Suprapubic skin (tissue), 4 donors: ENCODE measurements at regions not wholly inside any gene's neighbourhood (a gene's known extent, or its start where the extent isn't known, plus 50 kb on each side); places are given as distances from the start of the nearest gene placed in this dataset.

Experiments
- EP300 ChIP-seq: sonication (generic); formaldehyde crosslinking; IDR thresholded peaks from one replicate; pipeline ENCODE4 v1.6.1; 2017; ENCODE audit warnings: antibody characterized with exemption
- POLR2A ChIP-seq, 2 donors: fragments of 450-650 bp; IDR thresholded peaks; one replicate each; pipeline ENCODE4 v1.6.1; 2017; ENCODE audit warnings: antibody characterized with exemption in 2 of 2, mild to moderate bottlenecking in 2 of 2, moderate library complexity in 2 of 2
- POLR2AphosphoS5 ChIP-seq, 3 donors: sonication (generic); formaldehyde crosslinking; IDR thresholded peaks; one replicate each; pipeline ENCODE4 v1.6.1; 2017; ENCODE audit warnings: antibody characterized with exemption in 3 of 3
- TF ChIP-seq, protein P1 (sequence below), 2 donors: fragments of 200-600 bp in 1 of 2; fragments of 450-650 bp in 1 of 2; sonication (generic) in 1 of 2; IDR thresholded peaks; one replicate each; pipeline ENCODE4 v1.5.1; 2016 to 2019; ENCODE audit warnings: antibody characterized with exemption in 2 of 2, mild to moderate bottlenecking in 1 of 2, moderate library complexity in 1 of 2

DNA sequence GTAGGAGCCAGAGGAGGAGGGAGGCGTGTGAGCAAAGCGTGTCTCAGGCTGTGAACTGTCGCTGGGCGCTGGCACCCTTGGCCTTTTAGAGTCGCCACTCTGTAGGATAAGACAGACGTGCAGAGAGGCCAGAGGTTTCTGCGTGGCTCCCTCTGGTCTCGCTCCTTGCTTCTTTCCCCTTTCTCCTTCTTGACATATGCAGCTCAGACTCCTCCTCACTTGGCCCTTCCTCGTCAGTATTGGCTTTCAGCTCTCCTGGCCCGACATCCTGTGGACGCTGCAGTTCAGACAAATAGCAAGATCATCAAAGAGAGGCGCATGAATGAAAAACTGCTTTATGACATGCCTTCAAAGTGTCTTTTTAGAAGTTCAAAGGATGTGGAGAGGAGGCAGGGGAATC lies 116.8 kb upstream of the SPRY4 start:
- TF ChIP-seq, protein P1, sequence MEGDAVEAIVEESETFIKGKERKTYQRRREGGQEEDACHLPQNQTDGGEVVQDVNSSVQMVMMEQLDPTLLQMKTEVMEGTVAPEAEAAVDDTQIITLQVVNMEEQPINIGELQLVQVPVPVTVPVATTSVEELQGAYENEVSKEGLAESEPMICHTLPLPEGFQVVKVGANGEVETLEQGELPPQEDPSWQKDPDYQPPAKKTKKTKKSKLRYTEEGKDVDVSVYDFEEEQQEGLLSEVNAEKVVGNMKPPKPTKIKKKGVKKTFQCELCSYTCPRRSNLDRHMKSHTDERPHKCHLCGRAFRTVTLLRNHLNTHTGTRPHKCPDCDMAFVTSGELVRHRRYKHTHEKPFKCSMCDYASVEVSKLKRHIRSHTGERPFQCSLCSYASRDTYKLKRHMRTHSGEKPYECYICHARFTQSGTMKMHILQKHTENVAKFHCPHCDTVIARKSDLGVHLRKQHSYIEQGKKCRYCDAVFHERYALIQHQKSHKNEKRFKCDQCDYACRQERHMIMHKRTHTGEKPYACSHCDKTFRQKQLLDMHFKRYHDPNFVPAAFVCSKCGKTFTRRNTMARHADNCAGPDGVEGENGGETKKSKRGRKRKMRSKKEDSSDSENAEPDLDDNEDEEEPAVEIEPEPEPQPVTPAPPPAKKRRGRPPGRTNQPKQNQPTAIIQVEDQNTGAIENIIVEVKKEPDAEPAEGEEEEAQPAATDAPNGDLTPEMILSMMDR (IDR thresholded peaks at IDR 0.05): no peak
- no peak for TF ChIP-seq EP300
- no peak for TF ChIP-seq POLR2A (IDR thresholded peaks at IDR 0.05)
- TF ChIP-seq POLR2AphosphoS5 (IDR thresholded peaks at IDR 0.05): no peak
